Panc1 (cell line): ENCODE measurements at regions not wholly inside any gene's neighbourhood (a gene's known extent, or its start where the extent isn't known, plus 50 kb on each side); places are given as distances from the start of the nearest gene placed in this dataset.

Source experiments
- CTCF ChIP-seq: fragments of 450-650 bp; IDR thresholded peaks from 2 replicates; pipeline ENCODE4 v1.5.1; 2017; ENCODE audit warnings: mild to moderate bottlenecking
- POLR2AphosphoS5 ChIP-seq: IDR thresholded peaks from 2 replicates; pipeline ENCODE4 v1.6.1; 2012; ENCODE audit warnings: mild to moderate bottlenecking, low read depth, low read length, moderate library complexity
- REST ChIP-seq, 2 experiments: IDR thresholded peaks; 2 replicates each; pipeline ENCODE4 v1.6.1; 2011 to 2012; ENCODE audit warnings: low read depth in 2 of 2, control low read depth in 1 of 2, low read length in 1 of 2, mild to moderate bottlenecking in 1 of 2, moderate library complexity in 1 of 2; ENCODE audit not compliant: insufficient read depth in 1 of 2
- SIN3A ChIP-seq: IDR thresholded peaks from 2 replicates; pipeline ENCODE4 v1.6.1; 2012; ENCODE audit warnings: low read depth, mild to moderate bottlenecking, low read length, moderate library complexity, borderline replicate concordance; ENCODE audit not compliant: insufficient read depth
- TCF7L2 ChIP-seq: IDR thresholded peaks from 2 replicates; pipeline ENCODE4 v1.6.1; 2011; ENCODE audit warnings: mild to moderate bottlenecking, low read depth, low read length, inconsistent platforms

- TF ChIP-seq CTCF, result no peak
- TF ChIP-seq SIN3A, result no peak
- no peak for TF ChIP-seq REST (IDR thresholded peaks at IDR 0.05; ENCODE audit: insufficient read depth in 1 of 2, low read depth in 2 of 2, low read length in 1 of 2)
- no peak for TF ChIP-seq POLR2AphosphoS5
- no peak for TF ChIP-seq TCF7L2
Measured at GRCh38 chr11:71366076-71366475, 82.1 kb downstream of the DHCR7 start.
